C4-2B (cell line): ENCODE measurements at regions not wholly inside any gene's neighbourhood (a gene's known extent, or its start where the extent isn't known, plus 50 kb on each side); places are given as distances from the start of the nearest gene placed in this dataset.

Source experiments
- CTCF ChIP-seq: fragments of 450-650 bp; conservative IDR thresholded peaks from 2 replicates; pipeline ENCODE4 v1.5.1; 2017; ENCODE audit warnings: mild to moderate bottlenecking
- ZFX ChIP-seq: fragments of 450-650 bp; IDR thresholded peaks from 2 replicates; pipeline ENCODE4 v1.6.1; 2017

GRCh38 chr10:78205457-78206016 lies 171.9 kb downstream of the RPS24 start:
- no peak for TF ChIP-seq CTCF
- TF ChIP-seq ZFX, result no peak
